Kidney tubule cell (primary cell): ENCODE measurements at regions not wholly inside any gene's neighbourhood (a gene's known extent, or its start where the extent isn't known, plus 50 kb on each side); places are given as distances from the start of the nearest gene placed in this dataset.

Experiments
- DNase-seq: peaks from one replicate; pipeline ENCODE4 v3.0.0-alpha.2; 2018; ENCODE audit warnings: low spot score

DNA sequence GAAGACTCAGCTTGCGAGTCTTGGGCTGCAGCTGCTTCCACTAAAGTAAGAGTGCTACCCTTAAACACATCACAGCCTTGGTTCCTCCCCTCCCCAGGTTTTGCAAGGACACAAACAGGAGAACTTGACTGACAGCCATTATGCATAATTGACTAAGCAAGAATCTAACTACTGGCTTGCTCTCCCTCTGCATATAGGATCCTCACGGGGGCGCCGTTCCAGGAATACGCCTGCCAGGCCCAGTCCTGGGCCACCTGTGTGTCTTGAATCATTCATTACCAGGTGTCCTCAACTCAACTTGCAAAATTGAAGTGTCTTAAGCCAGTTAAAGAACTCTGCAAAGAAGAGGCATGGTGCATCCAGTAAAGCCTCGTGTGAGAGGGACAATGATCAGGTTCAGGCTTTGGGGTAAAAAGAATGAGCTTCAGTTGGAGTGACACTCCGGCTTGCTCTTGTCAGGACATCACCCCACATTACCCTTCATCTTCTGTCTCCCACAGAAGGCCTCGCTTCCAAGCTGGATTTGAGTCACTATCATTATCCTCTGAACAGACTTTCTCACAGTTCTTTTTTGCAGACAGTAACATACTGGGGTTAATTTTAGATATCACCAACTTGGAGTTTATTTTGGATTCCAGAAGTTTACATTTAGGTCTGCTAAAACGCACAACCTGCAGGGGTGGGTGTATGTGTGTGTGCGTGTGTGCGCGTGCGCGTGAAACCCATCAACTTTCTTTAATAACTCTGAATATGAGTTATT, 273.5 kb upstream of the HS3ST1 start:
- no peak for DNase-seq

- DNase-seq, result peak; percentile 74
Observed at GRCh38 chr4:11700751-11701226, 272.1 kb upstream of the HS3ST1 start.

GRCh38 chr4:11698846-11699590, 270.3 kb upstream of the HS3ST1 start:
- DNase-seq, result peak; percentile 94

- peak; percentile 25 for DNase-seq
Observed at GRCh38 chr4:11698033-11698432, 269.3 kb upstream of the HS3ST1 start.

- no peak for DNase-seq
Observed at GRCh38 chr4:11693693-11694092, 265.0 kb upstream of the HS3ST1 start.

DNA sequence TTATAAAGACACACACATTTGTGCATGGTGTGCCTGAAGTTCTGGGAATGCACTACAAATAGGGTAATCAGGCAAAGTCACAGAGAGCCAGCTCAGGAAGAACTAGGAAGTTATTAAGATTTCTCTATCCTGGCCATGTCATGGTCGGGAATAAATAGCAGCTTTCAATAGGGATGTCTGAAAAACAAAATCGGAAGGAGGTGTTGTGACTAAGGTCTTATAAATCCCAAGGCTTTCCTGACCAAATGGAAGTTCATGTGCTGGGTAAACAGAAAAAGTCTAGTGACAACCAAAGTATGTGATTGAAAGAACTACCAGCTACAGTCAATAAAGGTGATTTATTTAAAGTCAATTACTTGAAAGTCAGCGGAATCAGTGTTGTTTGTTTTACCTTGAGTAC, 262.5 kb upstream of the HS3ST1 start:
- DNase-seq, result no peak

GRCh38 chr4:11687727-11688126, 259.0 kb upstream of the HS3ST1 start:
- no peak for DNase-seq

- no peak for DNase-seq
Observed at GRCh38 chr4:11685481-11685880, 256.8 kb upstream of the HS3ST1 start.

DNA sequence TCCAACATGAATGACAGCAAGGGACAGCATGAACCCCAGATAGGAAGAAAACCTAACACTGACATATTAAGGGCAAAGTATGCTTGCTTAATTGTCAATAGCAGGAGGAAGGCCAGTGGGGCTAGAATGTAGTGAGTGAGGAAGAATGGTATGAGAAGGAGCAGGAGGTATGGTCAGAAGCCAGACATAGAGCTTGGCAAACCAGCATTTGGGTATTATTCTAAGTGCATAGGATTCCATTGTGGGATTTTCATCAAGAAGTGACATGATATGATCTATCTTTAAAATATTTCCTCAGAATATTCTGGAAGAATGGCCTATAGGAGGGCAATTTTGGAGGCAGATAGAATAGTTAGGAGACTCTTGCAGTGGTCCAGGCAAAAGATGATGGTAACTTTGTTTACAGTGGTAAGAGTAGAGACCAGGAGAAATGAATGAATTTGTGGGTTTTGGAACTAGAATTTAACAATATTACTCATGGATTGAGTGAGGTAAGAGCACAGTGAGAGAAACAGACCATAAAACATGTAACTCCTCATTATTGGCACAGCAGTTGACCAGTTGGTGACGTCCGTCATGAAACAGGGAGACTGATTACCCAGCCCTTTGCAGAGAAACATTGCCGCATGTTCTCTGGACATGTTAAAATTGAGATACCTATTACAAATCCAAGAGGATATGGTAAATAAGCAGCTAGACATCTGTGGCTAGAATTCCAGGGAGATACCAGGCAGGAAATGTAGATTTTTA, 246.5 kb upstream of the HS3ST1 start:
- no peak for DNase-seq

- DNase-seq, result no peak
Observed at GRCh38 chr4:11670304-11670703, 241.6 kb upstream of the HS3ST1 start.

GRCh38 chr4:11669156-11669555, 240.5 kb upstream of the HS3ST1 start:
- DNase-seq, result peak; percentile 98

DNA sequence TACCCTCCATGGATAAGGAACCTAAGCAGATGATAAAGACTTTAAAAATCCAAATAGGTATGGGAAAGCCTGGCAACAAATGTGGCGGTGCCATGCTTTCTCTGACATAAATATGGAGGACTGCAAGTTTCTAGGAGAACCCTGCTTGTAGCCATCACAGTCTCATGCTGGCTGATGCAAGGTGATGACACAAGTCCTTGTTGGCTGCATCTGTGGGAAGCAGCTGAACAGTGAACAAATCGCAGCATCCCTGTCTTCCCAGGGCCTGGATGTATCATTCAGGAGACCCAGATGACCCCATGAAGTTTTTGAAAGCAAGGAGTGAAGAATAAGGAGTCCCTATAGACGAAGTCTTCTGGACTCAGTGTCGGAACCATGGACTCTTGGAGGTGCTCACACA, 234.4 kb upstream of the HS3ST1 start:
- DNase-seq, result no peak

DNA sequence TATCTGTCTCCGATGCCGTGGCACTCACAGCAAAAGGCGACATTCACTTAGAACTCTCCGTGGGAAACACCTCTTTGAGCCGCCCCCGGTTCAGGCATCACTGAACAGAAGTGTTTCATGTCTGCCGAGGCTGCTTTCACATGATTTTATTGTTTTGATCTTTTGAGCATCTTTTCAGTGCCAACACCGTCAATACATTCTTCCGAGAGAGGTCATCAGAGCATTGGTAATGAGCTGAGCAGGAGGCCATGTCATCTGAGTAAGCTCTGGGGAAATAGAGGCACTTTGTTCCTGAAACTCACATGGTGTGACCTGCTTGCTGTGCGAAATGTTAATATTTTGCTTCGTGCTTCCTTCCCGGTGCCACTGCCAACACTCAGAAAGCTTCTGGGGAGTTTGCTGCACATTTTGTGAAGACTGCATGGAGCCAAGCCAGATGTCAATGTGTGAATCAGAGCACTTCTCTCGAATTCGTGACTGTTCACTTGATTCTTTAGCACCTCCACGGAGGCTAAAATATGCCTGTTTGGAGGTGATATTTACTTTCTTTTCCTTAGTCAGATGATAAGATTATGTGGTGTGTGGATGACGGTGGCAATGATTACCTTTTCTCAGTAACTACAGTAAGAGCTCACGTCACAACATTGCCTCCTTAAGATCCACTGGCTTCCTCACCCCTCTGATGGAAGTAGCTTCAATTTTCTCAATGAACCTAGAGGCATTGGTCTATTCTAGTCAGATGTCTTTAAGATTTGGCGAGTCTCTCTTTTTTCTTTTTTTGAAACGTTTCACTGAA, 222.3 kb upstream of the HS3ST1 start:
- peak; percentile 98 for DNase-seq

DNA sequence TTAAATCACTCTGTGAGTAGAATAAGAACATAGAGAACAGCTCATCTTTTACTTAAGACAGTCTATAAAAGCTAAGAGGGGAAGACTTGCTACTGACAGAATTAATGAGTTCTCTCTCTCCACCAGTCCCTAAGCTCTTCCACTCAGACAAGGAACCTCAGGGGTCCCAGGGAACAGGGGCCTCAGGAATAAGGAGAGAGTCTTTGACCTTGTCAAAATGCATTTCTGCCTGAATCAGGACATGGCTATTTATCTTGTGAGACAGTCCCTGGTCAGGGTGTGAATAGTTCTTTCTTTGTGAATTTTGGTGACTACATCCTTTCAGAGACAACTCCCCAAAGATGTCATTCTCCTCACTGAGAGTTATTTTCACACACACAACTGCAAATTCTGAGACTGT, 218.7 kb upstream of the HS3ST1 start:
- no peak for DNase-seq

- peak; percentile 62 for DNase-seq
Observed at GRCh38 chr4:11643081-11643480, 214.4 kb upstream of the HS3ST1 start.

- DNase-seq, result peak; percentile 61
Observed at GRCh38 chr4:11640584-11640983, 211.9 kb upstream of the HS3ST1 start.

- peak; percentile 52 for DNase-seq
Observed at GRCh38 chr4:11636551-11636950, 207.9 kb upstream of the HS3ST1 start.

- DNase-seq, result peak; percentile 76
Observed at GRCh38 chr4:11636031-11636430, 207.3 kb upstream of the HS3ST1 start.

GRCh38 chr4:11635342-11635741, 206.6 kb upstream of the HS3ST1 start:
- peak; percentile 99 for DNase-seq

DNA sequence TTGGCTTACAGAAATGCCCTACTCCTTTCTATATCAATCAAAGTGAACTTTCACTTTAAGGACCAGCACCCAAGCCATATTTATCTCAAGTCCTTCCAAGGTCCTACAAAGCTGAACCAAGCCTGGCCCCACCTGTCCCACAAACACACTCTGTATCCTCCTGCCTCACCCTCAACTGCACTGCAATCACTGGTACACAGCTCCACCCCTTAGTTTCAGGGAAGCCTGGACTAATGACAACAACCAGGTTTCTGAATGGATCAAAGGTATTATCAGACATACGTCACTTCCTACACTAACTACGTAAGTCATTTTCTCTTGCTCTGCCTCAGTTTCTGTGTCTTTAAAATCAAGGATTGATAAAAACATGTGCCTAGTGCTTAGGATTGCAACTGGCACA, 205.6 kb upstream of the HS3ST1 start:
- peak; percentile 83 for DNase-seq

GRCh38 chr4:11633430-11633829, 204.7 kb upstream of the HS3ST1 start:
- DNase-seq, result peak; percentile 76

DNA sequence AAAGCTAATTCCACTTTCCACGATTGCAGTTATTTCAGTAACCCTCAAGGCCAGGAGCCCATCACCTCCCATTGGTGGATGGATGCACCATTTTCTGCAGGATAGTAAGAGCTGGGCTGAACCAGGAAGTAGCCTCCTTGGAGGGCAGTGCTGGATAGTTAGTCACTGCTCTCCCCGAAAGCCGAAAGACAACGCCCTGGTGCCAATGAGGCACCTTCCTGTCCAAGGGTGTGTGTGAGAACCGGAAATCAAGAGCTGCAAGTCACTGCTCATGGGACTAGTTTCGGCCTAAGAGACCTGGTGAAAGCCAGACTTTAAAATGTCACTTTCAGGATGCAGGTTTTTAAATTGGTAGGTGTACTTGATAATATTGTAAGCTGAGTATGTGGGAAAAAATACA, 203.8 kb upstream of the HS3ST1 start:
- peak; percentile 97 for DNase-seq
